HG03342 (cell line): ENCODE measurements at regions not wholly inside any gene's neighbourhood (a gene's known extent, or its start where the extent isn't known, plus 50 kb on each side); places are given as distances from the start of the nearest gene placed in this dataset.

Source experiments
- ATAC-seq: cut with Tn5 transposase; IDR thresholded peaks from one replicate; pipeline ENCODE4 v1.9.1; 2021; ENCODE audit warnings: mild to moderate bottlenecking, moderate library complexity; ENCODE audit not compliant: unreplicated experiment

- no peak for ATAC-seq
These were observed 68.2 kb upstream of the CLMN start for GRCh38 chr14:95387826-95388445.

DNA sequence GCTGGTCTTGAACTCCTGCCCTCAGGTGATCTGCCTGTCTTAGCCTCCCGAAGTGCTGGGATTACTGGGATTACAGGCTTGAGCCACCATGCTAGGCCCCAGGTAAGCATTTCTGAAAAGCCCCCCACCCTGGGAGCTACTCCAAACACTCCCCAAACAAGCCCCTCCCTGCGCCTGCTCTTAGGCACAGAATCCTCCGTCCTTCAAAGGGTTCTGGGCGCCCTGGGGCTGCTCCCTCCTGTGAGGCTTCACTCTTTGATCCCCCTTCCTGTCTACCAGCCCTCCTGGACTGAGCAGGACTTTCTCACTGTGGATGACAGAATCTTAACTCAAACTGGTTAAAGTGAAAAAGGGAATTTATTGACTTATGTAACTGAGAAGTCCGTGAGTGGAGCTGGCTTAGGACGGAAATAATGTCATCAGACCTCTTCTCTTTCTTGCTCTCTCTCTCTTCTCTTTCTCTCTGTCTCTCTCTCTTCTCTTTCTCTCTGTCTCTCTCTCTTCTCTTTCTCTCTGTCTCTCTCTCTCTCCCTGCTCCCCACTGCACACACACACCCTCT is 66.9 kb upstream of the CLMN start:
- ATAC-seq: no peak

DNA sequence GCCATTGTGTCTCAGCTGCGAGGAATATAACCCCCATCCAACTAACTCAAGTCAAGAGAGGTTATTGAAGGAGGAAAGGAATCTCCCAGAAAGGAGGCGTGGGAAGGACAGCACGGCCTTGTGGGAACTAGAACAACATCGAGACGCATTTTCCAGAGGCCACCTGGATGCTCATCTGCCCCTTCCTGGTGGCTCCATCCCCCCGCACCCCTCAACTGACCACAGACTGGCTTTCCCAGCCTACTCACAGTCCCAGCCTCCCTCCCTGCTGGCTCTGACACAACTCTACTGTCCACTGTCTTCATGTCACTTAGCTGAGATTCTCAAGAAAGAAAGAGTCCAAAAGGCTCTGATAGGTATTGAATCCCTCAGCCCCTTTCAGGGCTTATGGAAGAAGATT is 66.0 kb upstream of the CLMN start:
- no peak for ATAC-seq

DNA sequence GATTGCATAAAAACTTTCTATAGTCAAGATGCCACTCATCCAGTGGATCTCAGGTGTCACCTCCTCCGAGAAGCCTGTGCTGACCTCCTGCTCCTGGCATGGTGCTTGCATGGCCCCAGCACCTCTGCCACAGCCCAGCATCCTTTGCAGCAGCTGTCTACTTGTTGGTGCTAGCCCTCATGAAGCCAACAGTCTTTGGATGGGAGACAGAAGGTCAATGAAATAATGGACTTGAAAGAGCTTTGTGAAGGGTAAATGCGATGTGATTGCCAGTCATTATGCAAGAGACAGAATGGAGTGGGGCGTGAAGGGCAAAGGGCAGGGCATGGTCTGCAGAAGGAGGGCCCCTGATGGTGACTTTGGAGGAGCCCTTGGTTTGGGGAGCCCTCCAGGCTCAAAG is 63.0 kb upstream of the CLMN start:
- no peak for ATAC-seq

GRCh38 chr14:95381726-95382125 is 62.0 kb upstream of the CLMN start:
- no peak for ATAC-seq

- ATAC-seq: no peak
These were observed 60.8 kb upstream of the CLMN start for GRCh38 chr14:95380350-95381042.

DNA sequence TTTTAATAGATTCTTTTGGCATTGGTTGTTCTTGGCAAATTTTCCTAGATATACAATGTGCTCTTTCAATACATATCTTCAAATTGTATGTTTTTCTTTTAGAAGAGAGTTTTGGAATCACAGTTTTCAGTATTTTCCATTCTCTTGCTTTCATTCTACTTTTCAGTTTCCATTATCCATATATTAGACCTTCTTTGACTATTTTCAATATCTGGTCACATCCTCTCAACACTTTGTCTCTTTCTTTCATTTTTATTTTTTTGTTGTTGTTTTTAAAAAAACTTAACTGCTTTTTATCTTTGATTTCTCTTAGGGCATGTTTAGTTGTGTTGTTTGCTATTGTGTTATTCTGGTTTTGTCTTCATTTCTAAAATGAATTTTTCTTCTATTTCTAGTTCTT is 59.9 kb upstream of the CLMN start:
- ATAC-seq: no peak

DNA sequence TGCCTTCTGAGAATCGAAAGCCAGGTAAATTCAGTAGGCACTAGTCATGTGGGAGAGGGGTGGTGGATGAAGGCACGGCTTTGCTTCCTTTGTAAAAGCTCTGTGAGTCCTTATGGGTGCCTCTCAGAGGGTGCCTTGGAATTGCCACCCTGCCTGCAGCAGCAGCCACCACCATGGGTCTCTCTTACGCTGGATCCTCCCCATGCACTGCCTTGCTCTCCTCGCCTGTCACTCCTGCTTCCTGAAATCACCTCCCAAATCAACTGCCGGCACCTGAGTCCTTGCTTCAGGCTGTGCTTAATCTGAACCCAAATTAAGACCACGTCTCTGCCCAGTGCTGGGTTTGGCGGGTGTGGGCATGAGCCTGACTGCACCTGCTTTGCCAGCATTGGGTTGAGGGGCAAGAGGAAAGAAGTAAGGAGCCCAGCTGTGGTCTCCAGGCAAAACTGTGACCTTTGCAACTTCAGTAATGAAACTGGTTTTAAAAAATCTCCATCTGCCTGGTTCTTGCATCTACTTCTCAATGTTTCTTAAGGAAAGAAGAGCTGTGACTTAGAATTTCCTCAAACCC is 55.9 kb upstream of the CLMN start:
- ATAC-seq: no peak

- no peak for ATAC-seq
These were observed 54.7 kb upstream of the CLMN start for GRCh38 chr14:95374239-95374997.

DNA sequence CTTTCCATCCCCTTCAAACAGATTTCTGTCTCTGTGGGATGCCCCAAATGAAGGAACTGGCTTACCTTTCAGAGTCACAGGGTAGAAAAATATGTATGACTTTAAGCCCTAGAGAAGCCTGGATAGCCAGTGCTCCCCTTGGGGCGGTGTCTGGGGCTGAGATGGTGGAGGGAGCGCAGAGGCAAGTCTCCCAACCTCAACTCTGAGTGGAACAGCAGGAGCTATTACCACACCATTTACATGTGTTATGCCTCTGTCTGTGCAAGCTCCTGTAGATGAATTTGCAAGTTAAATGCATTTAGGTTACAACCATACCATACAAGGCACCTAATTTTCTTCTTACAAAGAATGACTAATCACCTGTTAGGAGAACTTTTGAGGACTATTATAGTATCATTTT is 50.4 kb upstream of the CLMN start:
- ATAC-seq: no peak
